H1 (cell line): ENCODE measurements at regions not wholly inside any gene's neighbourhood (a gene's known extent, or its start where the extent isn't known, plus 50 kb on each side); places are given as distances from the start of the nearest gene placed in this dataset.

Source experiments
- CTCF ChIA-PET: fragments of 300-600 bp; sonication (Branson Sonifier 250); formaldehyde crosslinking; loops from one replicate; lab custom pipeline; 2021; ENCODE audit not compliant: partially characterized antibody; lab: Charles Lee
- POLR2A ChIA-PET: fragments of 300-600 bp; sonication (Branson Sonifier 250); formaldehyde crosslinking; loops from one replicate; lab custom pipeline; 2021; ENCODE audit warnings: inconsistent platforms; ENCODE audit not compliant: partially characterized antibody; lab: Charles Lee
- DNase-seq, 2 experiments: peaks; one replicate each; pipeline versions ENCODE4 v3.0.0 to v3.0.0-alpha.2; 2010 to 2022; ENCODE audit warnings: low spot score in 2 of 2, low read depth in 1 of 2, mixed read lengths in 1 of 2
- FAIRE-seq: peaks from 2 replicates; lab custom pipeline; 2011; peaks lifted over from hg19 to GRCh38; lab: Jason Lieb, UNC
- H2AFZ ChIP-seq: 2 replicates; pipeline ENCODE4 v1.8.1; 2012; ENCODE audit warnings: low read length, inconsistent platforms
- H2AK5ac ChIP-seq: 2 replicates; pipeline ENCODE4 v1.6.1; 2013; ENCODE audit warnings: low read depth, low read length
- H2BK120ac ChIP-seq: replicated peaks from 2 replicates; pipeline ENCODE3; 2013; ENCODE audit warnings: low read depth, low read length, inconsistent platforms
- H2BK12ac ChIP-seq: 2 replicates; pipeline ENCODE4 v1.6.1; 2013; ENCODE audit warnings: low read depth, low read length
- H2BK15ac ChIP-seq: 2 replicates; pipeline ENCODE4 v1.6.1; 2013; ENCODE audit warnings: low read length
- H2BK20ac ChIP-seq: 2 replicates; pipeline ENCODE4 v1.6.1; 2013; ENCODE audit warnings: low read length
- H2BK5ac ChIP-seq: 2 replicates; pipeline ENCODE4 v1.6.1; 2013; ENCODE audit warnings: low read depth, low read length
- H3K14ac ChIP-seq: 2 replicates; pipeline ENCODE4 v1.6.1; 2013; ENCODE audit warnings: inconsistent platforms; ENCODE audit not compliant: insufficient read length
- H3K18ac ChIP-seq: 2 replicates; pipeline ENCODE4 v1.6.1; 2013; ENCODE audit warnings: low read length; ENCODE audit errors: extremely low read depth
- H3K23ac ChIP-seq: 2 replicates; pipeline ENCODE4 v1.6.1; 2013; ENCODE audit warnings: inconsistent platforms; ENCODE audit not compliant: insufficient read length
- H3K23me2 ChIP-seq: 2 replicates; pipeline ENCODE4 v1.6.1; 2013; ENCODE audit warnings: low read depth, low read length
- H3K27ac ChIP-seq: 2 replicates; pipeline ENCODE4 v1.6.1; 2011; ENCODE audit warnings: low read depth, low read length, inconsistent platforms
- H3K27me3 ChIP-seq, 4 experiments: replicated peaks in 1 of 4; 1 replicate in 1 of 4; 2 replicates in 3 of 4; pipeline versions ENCODE4 v1.6.1 to v1.8.1; 2011 to 2013; ENCODE audit warnings: low read length in 3 of 4, mild to moderate bottlenecking in 3 of 4, inconsistent platforms in 2 of 4, mixed read lengths in 2 of 4, moderate library complexity in 1 of 4; ENCODE audit not compliant: control insufficient read depth in 3 of 4, insufficient read depth in 3 of 4; ENCODE audit errors: extremely low read depth in 1 of 4
- H3K36me3 ChIP-seq, 4 experiments: 2 replicates each; pipeline versions ENCODE4 v1.6.1 to v1.8.1; 2011 to 2013; ENCODE audit warnings: mild to moderate bottlenecking in 4 of 4, low read length in 3 of 4, moderate library complexity in 2 of 4, control low read depth in 1 of 4, inconsistent platforms in 1 of 4; ENCODE audit not compliant: insufficient read depth in 4 of 4, control insufficient read depth in 2 of 4
- H3K4ac ChIP-seq: replicated peaks from 2 replicates; pipeline ENCODE3; 2013; ENCODE audit warnings: low read length, low read depth, mixed read lengths, inconsistent platforms; ENCODE audit not compliant: insufficient read length
- H3K4me1 ChIP-seq, 4 experiments: replicated peaks in 1 of 4; 1 replicate in 1 of 4; 2 replicates in 3 of 4; pipeline versions ENCODE4 v1.6.1 to v1.8.1; 2011 to 2013; ENCODE audit warnings: low read length in 3 of 4, inconsistent platforms in 2 of 4, mixed read lengths in 1 of 4; ENCODE audit not compliant: insufficient read depth in 4 of 4, control insufficient read depth in 3 of 4
- H3K4me2 ChIP-seq, 2 experiments: 2 replicates each; pipeline versions ENCODE4 v1.6.1 to v1.8.1; 2011 to 2013; ENCODE audit warnings: low read depth in 2 of 2, low read length in 2 of 2, control low read depth in 1 of 2, inconsistent platforms in 1 of 2, mild to moderate bottlenecking in 1 of 2; ENCODE audit not compliant: insufficient read depth in 1 of 2
- H3K4me3 ChIP-seq, 4 experiments: fragments of 200-600, 300-600 bp in 1 of 4; sonication (generic), shearing (Covaris generic), sonication (Bioruptor Twin) in 1 of 4; 2 replicates each; pipeline versions ENCODE4 v1.5.1 to v1.8.1; 2011 to 2016; ENCODE audit warnings: low read length in 4 of 4, low read depth in 3 of 4, control low read depth in 2 of 4, inconsistent platforms in 2 of 4, mild to moderate bottlenecking in 2 of 4, mixed read lengths in 1 of 4, moderate library complexity in 1 of 4; ENCODE audit not compliant: insufficient read depth in 2 of 4; ENCODE audit errors: extremely low read depth in 1 of 4
- H3K56ac ChIP-seq: replicated peaks from 2 replicates; pipeline ENCODE3; 2013; ENCODE audit warnings: low read depth, mild to moderate bottlenecking, mixed read lengths, low read length, inconsistent platforms; ENCODE audit not compliant: insufficient read length
- H3K79me1 ChIP-seq: 2 replicates; pipeline ENCODE4 v1.6.1; 2013; ENCODE audit warnings: low read depth, low read length, control low read depth
- H3K79me2 ChIP-seq, 2 experiments: 2 replicates each; pipeline versions ENCODE4 v1.6.1 to v1.8.1; 2012 to 2013; ENCODE audit warnings: low read length in 2 of 2, mild to moderate bottlenecking in 2 of 2, inconsistent platforms in 1 of 2; ENCODE audit not compliant: insufficient read depth in 2 of 2, control insufficient read depth in 1 of 2
- H3K9ac ChIP-seq, 4 experiments: replicated peaks in 1 of 4; 1 replicate in 1 of 4; 2 replicates in 3 of 4; pipeline versions ENCODE4 v1.6.1 to v1.8.1; 2011 to 2013; ENCODE audit warnings: low read depth in 3 of 4, low read length in 3 of 4, control low read depth in 2 of 4, mild to moderate bottlenecking in 2 of 4, moderate library complexity in 2 of 4, inconsistent platforms in 1 of 4; ENCODE audit errors: extremely low read depth in 1 of 4
- H3K9me3 ChIP-seq, 2 experiments: 2 replicates each; pipeline versions ENCODE4 v1.6.1 to v1.8.1; 2012 to 2013; ENCODE audit warnings: mild to moderate bottlenecking in 2 of 2, moderate library complexity in 2 of 2, control low read depth in 1 of 2, inconsistent platforms in 1 of 2, low read depth in 1 of 2, low read length in 1 of 2, mixed read lengths in 1 of 2; ENCODE audit not compliant: insufficient read depth in 2 of 2
- H4K20me1 ChIP-seq, 2 experiments: replicated peaks in 1 of 2; 2 replicates each; pipeline versions ENCODE3 to v1.8.1; 2011 to 2013; ENCODE audit warnings: inconsistent platforms in 2 of 2, low read length in 2 of 2, mild to moderate bottlenecking in 1 of 2; ENCODE audit not compliant: insufficient read depth in 2 of 2, control insufficient read depth in 1 of 2
- H4K5ac ChIP-seq: 2 replicates; pipeline ENCODE4 v1.6.1; 2013; ENCODE audit warnings: low read length, low read depth, mixed read lengths, inconsistent platforms; ENCODE audit not compliant: insufficient read length
- H4K8ac ChIP-seq: 2 replicates; pipeline ENCODE4 v1.8.0; 2013; ENCODE audit warnings: mild to moderate bottlenecking, moderate library complexity, low read length, inconsistent platforms; ENCODE audit not compliant: insufficient read depth; ENCODE audit errors: extremely low read depth
- H4K91ac ChIP-seq: replicated peaks from 2 replicates; pipeline ENCODE3; 2013; ENCODE audit warnings: low read length, mixed read lengths, inconsistent platforms; ENCODE audit not compliant: insufficient read length
- CBX5 ChIP-seq: fragments of 300-800, 300-1000 bp; sonication (generic); IDR thresholded peaks from 2 replicates; pipeline ENCODE4 v1.7.1; 2016; ENCODE audit warnings: antibody characterized with exemption, low read length, low read depth
- CREB1 ChIP-seq: IDR thresholded peaks from 2 replicates; pipeline ENCODE4 v1.6.1; 2012; ENCODE audit warnings: inconsistent platforms
- EP300 ChIP-seq, 2 experiments: IDR thresholded peaks; 1 replicate in 1 of 2; 2 replicates in 1 of 2; pipeline ENCODE4 v1.6.1; 2011 to 2012; ENCODE audit warnings: low read depth in 2 of 2, low read length in 2 of 2, mild to moderate bottlenecking in 2 of 2, borderline replicate concordance in 1 of 2, inconsistent platforms in 1 of 2, moderate library complexity in 1 of 2
- KDM5A ChIP-seq: fragments of 200-600 bp; IDR thresholded peaks from 2 replicates; pipeline ENCODE4 v1.7.1; 2012; ENCODE audit warnings: mild to moderate bottlenecking, low read length, inconsistent platforms, mixed read lengths
- MAX ChIP-seq: IDR thresholded peaks from 2 replicates; pipeline ENCODE4 v1.6.1; 2012; ENCODE audit warnings: inconsistent platforms
- NANOG ChIP-seq: IDR thresholded peaks from 2 replicates; pipeline ENCODE4 v1.6.1; 2011; ENCODE audit warnings: low read length, low read depth, mild to moderate bottlenecking, inconsistent platforms; ENCODE audit not compliant: insufficient read depth, poor library complexity, severe bottlenecking
- RAD21 ChIP-seq, 2 experiments: IDR thresholded peaks in 1 of 2; conservative IDR thresholded peaks in 1 of 2; 2 replicates each; pipeline ENCODE4 v1.6.1; 2011; ENCODE audit warnings: low read depth in 2 of 2, low read length in 2 of 2, improper control_type of control experiment in 1 of 2, inconsistent platforms in 1 of 2, mild to moderate bottlenecking in 1 of 2, moderate library complexity in 1 of 2
- RXRA ChIP-seq: IDR thresholded peaks from 2 replicates; pipeline ENCODE4 v1.6.1; 2011; ENCODE audit warnings: low read depth, mild to moderate bottlenecking, low read length, moderate library complexity; ENCODE audit not compliant: insufficient read depth
- SUZ12 ChIP-seq: fragments of 200-600 bp; sonication (generic); IDR thresholded peaks from 2 replicates; pipeline ENCODE4 v1.6.1; 2012; ENCODE audit warnings: mild to moderate bottlenecking, inconsistent platforms, low read length, moderate library complexity, mixed read lengths
- TCF12 ChIP-seq: IDR thresholded peaks from 2 replicates; pipeline ENCODE4 v1.6.1; 2011; ENCODE audit warnings: low read depth, mild to moderate bottlenecking, low read length
- TEAD4 ChIP-seq: IDR thresholded peaks from 2 replicates; pipeline ENCODE4 v1.6.1; 2012; ENCODE audit warnings: low read depth, low read length, inconsistent platforms, mixed read lengths
- WGBS, 2 experiments: shearing (Covaris generic) in 1 of 2; methylation state at CpG; one replicate each; pipeline versions ENCODE4 v1.1.6 to v1.1.7; 2013 to 2015; ENCODE audit warnings: low lambda C conversion rate in 2 of 2, mixed read lengths in 2 of 2, inconsistent platforms in 1 of 2, low coverage in 1 of 2, missing lambda C conversion rate in 1 of 2; ENCODE audit not compliant: insufficient replicate concordance in 2 of 2, insufficient coverage in 1 of 2, insufficient read length in 1 of 2; ENCODE audit errors: extremely low coverage in 1 of 2, missing lambda C conversion rate in 1 of 2; 5-methylcytosine and 5-hydroxymethylcytosine counted together

GRCh38 chr18:2442726-2443275 is 128.5 kb downstream of the METTL4 start:
- TF ChIP-seq MAX (no peak), RXRA (no peak), EP300 (IDR thresholded peaks at IDR 0.05; ENCODE audit: borderline replicate concordance in 1 of 2, low read depth in 2 of 2, low read length in 2 of 2) (no peak), CBX5 (no peak), TEAD4 (no peak), SUZ12 (no peak), TCF12 (no peak), KDM5A (no peak), CREB1 (no peak), RAD21 (IDR thresholded peaks at IDR 0.05 in 1 of 2, conservative IDR thresholded peaks at IDR 0.05 in 1 of 2; ENCODE audit: low read depth in 2 of 2, low read length in 2 of 2) (no peak), NANOG (no peak)
- H3K56ac ChIP-seq, result no peak overlapping the region
- no peak overlapping the region for H3K14ac ChIP-seq
- no peaks in the 10 kb centered on the region for H3K79me2 ChIP-seq
- H4K91ac ChIP-seq, result no peak overlapping the region
- H3K36me3 ChIP-seq, result no peaks in the 10 kb centered on the region
- no peak overlapping the region for H4K5ac ChIP-seq
- H3K23me2 ChIP-seq, result no peaks in the 10 kb centered on the region
- no peak overlapping the region for H2BK15ac ChIP-seq
- H3K23ac ChIP-seq, result no peak overlapping the region
- no peak overlapping the region for H3K18ac ChIP-seq
- H3K27ac ChIP-seq, result no peak overlapping the region
- DNase-seq (no peak), FAIRE-seq (no peak)
- ChIA-PET POLR2A (no interaction called here), CTCF (interaction anchor here (1.8 kb wide), 1 partner anchor 29 kb away, joined by 4 read pairs; no protein-coding TSS in a partner anchor)
- no peak overlapping the region for H2BK12ac ChIP-seq
- no peak overlapping the region for H3K4me3 ChIP-seq
- no peak overlapping the region for H2AK5ac ChIP-seq
- WGBS, 2 experiments, result 85% methylated on average over 4 of the region's 4 CpGs; no CpG with 5 or more reads in 1 of the 2 experiments
- no peaks in the 10 kb centered on the region for H3K4me1 ChIP-seq
- peaks cover 7 to 14% of the 10 kb centered on the region in 2 experiments; a peak in 3 of 4 replicates for H3K9me3 ChIP-seq
- no peak overlapping the region for H2AFZ ChIP-seq
- no peaks in the 10 kb centered on the region for H3K27me3 ChIP-seq
- no peaks in the 10 kb centered on the region for H4K20me1 ChIP-seq
- no peak overlapping the region for H2BK5ac ChIP-seq
- H3K4ac ChIP-seq, result no peak overlapping the region
- H3K79me1 ChIP-seq, result no peaks in the 10 kb centered on the region
- no peak overlapping the region for H2BK20ac ChIP-seq
- no peak overlapping the region for H3K9ac ChIP-seq
- H2BK120ac ChIP-seq, result no peak overlapping the region
- no peak overlapping the region for H3K4me2 ChIP-seq
- H4K8ac ChIP-seq, result no peak overlapping the region
